ENCODE measurements at regions not wholly inside any gene's neighbourhood (a gene's known extent, or its start where the extent isn't known, plus 50 kb on each side); places are given as distances from the start of the nearest gene placed in this dataset.

DNA sequence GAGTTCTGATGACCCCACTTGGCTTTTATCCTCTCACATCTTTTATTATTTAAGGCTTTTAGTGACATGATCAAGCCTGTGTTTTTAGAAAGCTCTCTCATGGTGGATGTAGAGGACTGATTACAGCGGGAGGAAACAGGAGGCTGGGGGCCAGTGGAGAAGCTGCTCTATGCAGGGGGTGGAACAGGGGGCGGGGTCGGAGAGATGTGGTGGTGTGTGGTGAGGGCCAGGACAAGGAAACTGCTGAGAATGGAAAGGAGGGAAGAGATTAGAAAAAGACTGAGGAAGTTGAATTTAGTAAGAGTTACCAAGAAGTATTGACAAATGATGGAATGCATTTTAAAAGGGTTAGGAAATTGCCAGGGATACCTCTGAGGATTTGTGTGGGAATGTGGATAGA, 292.2 kb downstream of the ZIC3 start:
- intact Hi-C loops (cut with micrococcal nuclease) = no loop called here
- FAIRE-seq = no peak

More for the DNA sequence above, 292.2 kb downstream of the ZIC3 start:
- TF ChIP-seq STAT5B (CRISPR knock-in tag; IDR thresholded peaks at IDR 0.05) = no peak
- no peak for TF ChIP-seq JUN (IDR thresholded peaks at IDR 0.05; ENCODE audit: borderline replicate concordance, low read depth, low read length)
- TF ChIP-seq JUN (CRISPR knock-in tag; IDR thresholded peaks at IDR 0.05; ENCODE audit: borderline replicate concordance) = no peak
- TF ChIP-seq ZNF212 (CRISPR knock-in tag; IDR thresholded peaks at IDR 0.05) = no peak
- no peak for TF ChIP-seq ZNF77 (CRISPR knock-in tag; IDR thresholded peaks at IDR 0.05)
- no peak for TF ChIP-seq TCF7L2 (IDR thresholded peaks at IDR 0.05; ENCODE audit: low read depth, low read length)
- TF ChIP-seq NEUROD1 (IDR thresholded peaks at IDR 0.05; ENCODE audit: borderline replicate concordance, low read depth, low read length, partially characterized antibody) = no peak
- no peak for TF ChIP-seq TAF1 (IDR thresholded peaks at IDR 0.05; ENCODE audit: control insufficient read depth, extremely low read depth, insufficient read depth, low read length, severe bottlenecking)
- TF ChIP-seq, protein P1, sequence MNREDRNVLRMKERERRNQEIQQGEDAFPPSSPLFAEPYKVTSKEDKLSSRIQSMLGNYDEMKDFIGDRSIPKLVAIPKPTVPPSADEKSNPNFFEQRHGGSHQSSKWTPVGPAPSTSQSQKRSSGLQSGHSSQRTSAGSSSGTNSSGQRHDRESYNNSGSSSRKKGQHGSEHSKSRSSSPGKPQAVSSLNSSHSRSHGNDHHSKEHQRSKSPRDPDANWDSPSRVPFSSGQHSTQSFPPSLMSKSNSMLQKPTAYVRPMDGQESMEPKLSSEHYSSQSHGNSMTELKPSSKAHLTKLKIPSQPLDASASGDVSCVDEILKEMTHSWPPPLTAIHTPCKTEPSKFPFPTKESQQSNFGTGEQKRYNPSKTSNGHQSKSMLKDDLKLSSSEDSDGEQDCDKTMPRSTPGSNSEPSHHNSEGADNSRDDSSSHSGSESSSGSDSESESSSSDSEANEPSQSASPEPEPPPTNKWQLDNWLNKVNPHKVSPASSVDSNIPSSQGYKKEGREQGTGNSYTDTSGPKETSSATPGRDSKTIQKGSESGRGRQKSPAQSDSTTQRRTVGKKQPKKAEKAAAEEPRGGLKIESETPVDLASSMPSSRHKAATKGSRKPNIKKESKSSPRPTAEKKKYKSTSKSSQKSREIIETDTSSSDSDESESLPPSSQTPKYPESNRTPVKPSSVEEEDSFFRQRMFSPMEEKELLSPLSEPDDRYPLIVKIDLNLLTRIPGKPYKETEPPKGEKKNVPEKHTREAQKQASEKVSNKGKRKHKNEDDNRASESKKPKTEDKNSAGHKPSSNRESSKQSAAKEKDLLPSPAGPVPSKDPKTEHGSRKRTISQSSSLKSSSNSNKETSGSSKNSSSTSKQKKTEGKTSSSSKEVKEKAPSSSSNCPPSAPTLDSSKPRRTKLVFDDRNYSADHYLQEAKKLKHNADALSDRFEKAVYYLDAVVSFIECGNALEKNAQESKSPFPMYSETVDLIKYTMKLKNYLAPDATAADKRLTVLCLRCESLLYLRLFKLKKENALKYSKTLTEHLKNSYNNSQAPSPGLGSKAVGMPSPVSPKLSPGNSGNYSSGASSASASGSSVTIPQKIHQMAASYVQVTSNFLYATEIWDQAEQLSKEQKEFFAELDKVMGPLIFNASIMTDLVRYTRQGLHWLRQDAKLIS (CRISPR knock-in tag; IDR thresholded peaks at IDR 0.05) = no peak
- no peak for TF ChIP-seq ZNF282 (CRISPR knock-in tag; IDR thresholded peaks at IDR 0.05)
- no peak for TF ChIP-seq ZNF436 (CRISPR knock-in tag; IDR thresholded peaks at IDR 0.05)
- TF ChIP-seq TOE1 (IDR thresholded peaks at IDR 0.05; ENCODE audit: borderline replicate concordance) = no peak
- TF ChIP-seq TOE1 (CRISPR knock-in tag; IDR thresholded peaks at IDR 0.05; ENCODE audit: borderline replicate concordance, low read depth) = no peak
- TF ChIP-seq TCF7 (IDR thresholded peaks at IDR 0.05; ENCODE audit: borderline replicate concordance) = no peak
- TF ChIP-seq MCM7 (IDR thresholded peaks at IDR 0.05) = no peak
- TF ChIP-seq PHB2 (IDR thresholded peaks at IDR 0.05; ENCODE audit: low read depth) = no peak
- TF ChIP-seq KAT7 (CRISPR knock-in tag; IDR thresholded peaks at IDR 0.05; ENCODE audit: borderline replicate concordance) = no peak
- Histone ChIP-seq H3K9ac (ENCODE audit: insufficient read depth in 1 of 2, low read depth in 2 of 2, low read length in 2 of 2) (no peak overlapping the region), H3K79me2 (ENCODE audit: control insufficient read depth, insufficient read depth, low read length) (no peaks in the 10 kb centered on the region), H3K27ac (ENCODE audit: extremely low read depth, low read depth, low read length) (no peak overlapping the region), H3K4me3 (no peak overlapping the region), H3K4me1 (replicated peaks in 1 of 2; ENCODE audit: control insufficient read depth in 2 of 2, insufficient read depth in 2 of 2, low read length in 2 of 2) (no peaks in the 10 kb centered on the region), H4K20me1 (replicated peaks; ENCODE audit: control insufficient read depth, insufficient read depth, low read length) (no peaks in the 10 kb centered on the region), H2AFZ (ENCODE audit: low read depth, low read length) (no peak overlapping the region), H3K4me2 (ENCODE audit: insufficient read depth, low read length) (no peak overlapping the region), H3K9me3 (replicated peaks; ENCODE audit: control insufficient read depth, insufficient read depth, low read depth, low read length) (no peaks in the 10 kb centered on the region), H3K9me1 (ENCODE audit: control insufficient read depth, insufficient read depth, low read length) (no peaks in the 10 kb centered on the region), H3K36me3 (ENCODE audit: control insufficient read depth, insufficient read depth, low read length) (no peaks in the 10 kb centered on the region), H3K27me3 (ENCODE audit: control insufficient read depth in 2 of 2, insufficient read depth in 2 of 2, low read length in 2 of 2) (no peaks in the 10 kb centered on the region)
- ChIA-PET CTCF (ENCODE audit: low intra/inter-chr PET ratio) (no interaction called here), POLR2A (no interaction called here)
- in situ Hi-C loops (cut with MboI) = no loop called here
- DNase-seq (ENCODE audit: extremely low read depth in 1 of 4, low spot score in 3 of 4) = no peak
- WGBS (ENCODE audit: insufficient coverage, low coverage, missing lambda C conversion rate) = 0% methylated on average over 1 of the region's 3 CpGs
- ATAC-seq = no peak
- no TSS peak for BruUV-seq (replicated peaks)

Measured in K562 (cell line).